ENCODE measurements at regions not wholly inside any gene's neighbourhood (a gene's known extent, or its start where the extent isn't known, plus 50 kb on each side); places are given as distances from the start of the nearest gene placed in this dataset.

DNA sequence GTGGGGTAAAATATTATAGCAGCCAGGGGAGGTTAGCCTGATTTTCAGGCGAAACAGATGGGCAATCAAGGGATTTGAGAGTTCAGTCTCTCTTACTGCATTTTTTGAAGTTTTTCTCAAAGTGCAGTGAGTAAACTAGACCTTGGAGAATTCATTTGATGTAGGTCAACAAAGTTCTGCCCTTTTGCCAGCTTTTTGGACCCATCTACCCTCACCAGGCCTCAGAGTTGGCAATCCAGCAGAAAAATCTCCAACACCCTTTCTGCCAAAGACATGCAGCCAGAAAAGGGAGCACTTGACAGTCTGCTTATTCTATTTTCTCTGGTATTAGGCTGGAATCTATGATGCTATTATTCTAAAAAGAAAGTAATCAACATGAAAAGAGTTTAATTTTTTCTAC lies 162.2 kb upstream of the TOM1L1 start:
- Histone ChIP-seq H3K79me2 (replicated peaks; ENCODE audit: insufficient read depth, low read length) (no peaks in the 10 kb centered on the region), H3K9me3 (ENCODE audit: low read length) (no peaks in the 10 kb centered on the region), H3K27ac (ENCODE audit: low read length) (no peak overlapping the region), H3F3A (ENCODE audit: insufficient read depth, low read length, poor library complexity, severe bottlenecking) (no peaks in the 10 kb centered on the region), H4K20me1 (ENCODE audit: insufficient read depth) (no peaks in the 10 kb centered on the region), H3K36me3 (ENCODE audit: insufficient read depth, low read length) (no peaks in the 10 kb centered on the region), H3K4me2 (ENCODE audit: low read length) (no peak overlapping the region), H3K9ac (ENCODE audit: low read length) (no peak overlapping the region), H3K27me3 (ENCODE audit: insufficient read depth, low read depth, low read length) (no peaks in the 10 kb centered on the region), H3K4me3 (ENCODE audit: low read length) (no peak overlapping the region), H2AFZ (ENCODE audit: low read depth, low read length) (no peak overlapping the region), H3K9me2 (ENCODE audit: insufficient read depth, low read length) (no peaks in the 10 kb centered on the region)
- TF ChIP-seq RAD21 (conservative IDR thresholded peaks at IDR 0.05) (no peak), SMC3 (conservative IDR thresholded peaks at IDR 0.05; ENCODE audit: poor library complexity) (no peak), POLR2AphosphoS5 (IDR thresholded peaks at IDR 0.05) (no peak), MXI1 (conservative IDR thresholded peaks at IDR 0.05; ENCODE audit: poor library complexity, severe bottlenecking) (no peak), EP300 (conservative IDR thresholded peaks at IDR 0.05; ENCODE audit: poor library complexity, severe bottlenecking) (no peak), EZH2 (IDR thresholded peaks at IDR 0.05; ENCODE audit: borderline replicate concordance, insufficient read depth, low read length, poor library complexity, severe bottlenecking) (no peak), TAF1 (IDR thresholded peaks at IDR 0.05; ENCODE audit: low read depth) (no peak)
- TF ChIP-seq, protein P1, sequence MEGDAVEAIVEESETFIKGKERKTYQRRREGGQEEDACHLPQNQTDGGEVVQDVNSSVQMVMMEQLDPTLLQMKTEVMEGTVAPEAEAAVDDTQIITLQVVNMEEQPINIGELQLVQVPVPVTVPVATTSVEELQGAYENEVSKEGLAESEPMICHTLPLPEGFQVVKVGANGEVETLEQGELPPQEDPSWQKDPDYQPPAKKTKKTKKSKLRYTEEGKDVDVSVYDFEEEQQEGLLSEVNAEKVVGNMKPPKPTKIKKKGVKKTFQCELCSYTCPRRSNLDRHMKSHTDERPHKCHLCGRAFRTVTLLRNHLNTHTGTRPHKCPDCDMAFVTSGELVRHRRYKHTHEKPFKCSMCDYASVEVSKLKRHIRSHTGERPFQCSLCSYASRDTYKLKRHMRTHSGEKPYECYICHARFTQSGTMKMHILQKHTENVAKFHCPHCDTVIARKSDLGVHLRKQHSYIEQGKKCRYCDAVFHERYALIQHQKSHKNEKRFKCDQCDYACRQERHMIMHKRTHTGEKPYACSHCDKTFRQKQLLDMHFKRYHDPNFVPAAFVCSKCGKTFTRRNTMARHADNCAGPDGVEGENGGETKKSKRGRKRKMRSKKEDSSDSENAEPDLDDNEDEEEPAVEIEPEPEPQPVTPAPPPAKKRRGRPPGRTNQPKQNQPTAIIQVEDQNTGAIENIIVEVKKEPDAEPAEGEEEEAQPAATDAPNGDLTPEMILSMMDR (IDR thresholded peaks at IDR 0.05; ENCODE audit: poor library complexity, severe bottlenecking), result no peak
- TF ChIP-seq, protein P2, sequence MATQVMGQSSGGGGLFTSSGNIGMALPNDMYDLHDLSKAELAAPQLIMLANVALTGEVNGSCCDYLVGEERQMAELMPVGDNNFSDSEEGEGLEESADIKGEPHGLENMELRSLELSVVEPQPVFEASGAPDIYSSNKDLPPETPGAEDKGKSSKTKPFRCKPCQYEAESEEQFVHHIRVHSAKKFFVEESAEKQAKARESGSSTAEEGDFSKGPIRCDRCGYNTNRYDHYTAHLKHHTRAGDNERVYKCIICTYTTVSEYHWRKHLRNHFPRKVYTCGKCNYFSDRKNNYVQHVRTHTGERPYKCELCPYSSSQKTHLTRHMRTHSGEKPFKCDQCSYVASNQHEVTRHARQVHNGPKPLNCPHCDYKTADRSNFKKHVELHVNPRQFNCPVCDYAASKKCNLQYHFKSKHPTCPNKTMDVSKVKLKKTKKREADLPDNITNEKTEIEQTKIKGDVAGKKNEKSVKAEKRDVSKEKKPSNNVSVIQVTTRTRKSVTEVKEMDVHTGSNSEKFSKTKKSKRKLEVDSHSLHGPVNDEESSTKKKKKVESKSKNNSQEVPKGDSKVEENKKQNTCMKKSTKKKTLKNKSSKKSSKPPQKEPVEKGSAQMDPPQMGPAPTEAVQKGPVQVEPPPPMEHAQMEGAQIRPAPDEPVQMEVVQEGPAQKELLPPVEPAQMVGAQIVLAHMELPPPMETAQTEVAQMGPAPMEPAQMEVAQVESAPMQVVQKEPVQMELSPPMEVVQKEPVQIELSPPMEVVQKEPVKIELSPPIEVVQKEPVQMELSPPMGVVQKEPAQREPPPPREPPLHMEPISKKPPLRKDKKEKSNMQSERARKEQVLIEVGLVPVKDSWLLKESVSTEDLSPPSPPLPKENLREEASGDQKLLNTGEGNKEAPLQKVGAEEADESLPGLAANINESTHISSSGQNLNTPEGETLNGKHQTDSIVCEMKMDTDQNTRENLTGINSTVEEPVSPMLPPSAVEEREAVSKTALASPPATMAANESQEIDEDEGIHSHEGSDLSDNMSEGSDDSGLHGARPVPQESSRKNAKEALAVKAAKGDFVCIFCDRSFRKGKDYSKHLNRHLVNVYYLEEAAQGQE (IDR thresholded peaks at IDR 0.05; ENCODE audit: borderline replicate concordance), result no peak

DNA sequence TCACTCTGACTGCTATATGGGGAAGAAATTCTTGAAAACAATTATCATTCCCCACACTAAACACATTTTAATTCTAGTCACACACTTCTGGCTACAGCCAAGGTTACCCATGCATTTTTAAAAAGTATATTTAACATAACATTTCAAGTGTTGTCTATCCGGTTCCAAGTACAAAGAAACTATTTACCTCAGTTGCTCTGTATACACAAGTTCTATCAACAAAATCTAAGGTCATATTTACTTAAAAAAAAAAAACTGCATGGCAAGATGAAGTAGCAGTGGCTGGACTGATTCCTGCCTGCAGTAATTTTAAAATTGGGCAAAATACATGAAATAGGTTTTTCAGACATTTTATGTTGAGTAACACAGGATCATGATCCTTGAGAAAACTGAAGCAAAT lies 155.9 kb upstream of the TOM1L1 start:
- Histone ChIP-seq H3K27ac (ENCODE audit: low read length) (no peak overlapping the region), H3K79me2 (replicated peaks; ENCODE audit: insufficient read depth, low read length) (no peaks in the 10 kb centered on the region), H3K9me3 (ENCODE audit: low read length) (no peaks in the 10 kb centered on the region), H3F3A (ENCODE audit: insufficient read depth, low read length, poor library complexity, severe bottlenecking) (no peaks in the 10 kb centered on the region), H3K4me3 (ENCODE audit: low read length) (no peak overlapping the region), H2AFZ (ENCODE audit: low read depth, low read length) (no peak overlapping the region), H3K9me2 (ENCODE audit: insufficient read depth, low read length) (no peaks in the 10 kb centered on the region), H4K20me1 (ENCODE audit: insufficient read depth) (no peaks in the 10 kb centered on the region), H3K9ac (ENCODE audit: low read length) (no peak overlapping the region), H3K36me3 (ENCODE audit: insufficient read depth, low read length) (no peaks in the 10 kb centered on the region), H3K27me3 (ENCODE audit: insufficient read depth, low read depth, low read length) (no peaks in the 10 kb centered on the region), H3K4me2 (ENCODE audit: low read length) (no peak overlapping the region)
- no peak for TF ChIP-seq TAF1 (IDR thresholded peaks at IDR 0.05; ENCODE audit: low read depth)
- TF ChIP-seq SMC3 (conservative IDR thresholded peaks at IDR 0.05; ENCODE audit: poor library complexity), result no peak
- no peak for TF ChIP-seq POLR2AphosphoS5 (IDR thresholded peaks at IDR 0.05)
- TF ChIP-seq RAD21 (conservative IDR thresholded peaks at IDR 0.05), result no peak
- TF ChIP-seq MXI1 (conservative IDR thresholded peaks at IDR 0.05; ENCODE audit: poor library complexity, severe bottlenecking), result no peak
- TF ChIP-seq EP300 (conservative IDR thresholded peaks at IDR 0.05; ENCODE audit: poor library complexity, severe bottlenecking), result no peak
- TF ChIP-seq, protein P1 (IDR thresholded peaks at IDR 0.05; ENCODE audit: poor library complexity, severe bottlenecking), result no peak
- TF ChIP-seq, protein P2 (IDR thresholded peaks at IDR 0.05; ENCODE audit: borderline replicate concordance), result no peak
- no peak for TF ChIP-seq EZH2 (IDR thresholded peaks at IDR 0.05; ENCODE audit: borderline replicate concordance, insufficient read depth, low read length, poor library complexity, severe bottlenecking)
